Neural cell (in vitro differentiated cells): ENCODE measurements at regions not wholly inside any gene's neighbourhood (a gene's known extent, or its start where the extent isn't known, plus 50 kb on each side); places are given as distances from the start of the nearest gene placed in this dataset.

Experiments used
- H2AFZ ChIP-seq: fragments of 200-600, 300-800 bp; sonication (generic), shearing (Covaris generic); 2 replicates; pipeline ENCODE4 v1.6.0; 2014; ENCODE audit warnings: low read depth, mild to moderate bottlenecking, antibody characterized with exemption, low read length, moderate library complexity
- H3F3A ChIP-seq: fragments of 200-600 bp; shearing (Covaris generic); 2 replicates; pipeline ENCODE4 v1.6.1; 2016; ENCODE audit warnings: mild to moderate bottlenecking, moderate library complexity, mixed read lengths, antibody characterized with exemption, low read length; ENCODE audit not compliant: insufficient read depth, poor library complexity, severe bottlenecking
- H3K27ac ChIP-seq: fragments of 200-600, 300-800 bp; sonication (generic), shearing (Covaris generic); 2 replicates; pipeline ENCODE4 v1.5.1; 2014; ENCODE audit warnings: mild to moderate bottlenecking, low read length, moderate library complexity
- H3K27me3 ChIP-seq: fragments of 300-800, 200-600 bp; sonication (generic), shearing (Covaris generic); 2 replicates; pipeline ENCODE4 v1.6.0; 2014; ENCODE audit warnings: mild to moderate bottlenecking, low read depth, low read length, moderate library complexity; ENCODE audit not compliant: insufficient read depth
- H3K36me3 ChIP-seq: fragments of 300-800, 200-600 bp; sonication (generic), shearing (Covaris generic); 2 replicates; pipeline ENCODE4 v1.5.1; 2014; ENCODE audit warnings: mild to moderate bottlenecking, antibody characterized with exemption, low read length, moderate library complexity; ENCODE audit not compliant: insufficient read depth
- H3K4me2 ChIP-seq: fragments of 300-800, 200-600 bp; sonication (generic), shearing (Covaris generic); 2 replicates; pipeline ENCODE4 v1.6.0; 2014; ENCODE audit warnings: mild to moderate bottlenecking, low read length
- H3K4me3 ChIP-seq: fragments of 300-800, 200-600 bp; sonication (generic), shearing (Covaris generic); 2 replicates; pipeline ENCODE4 v1.5.1; 2014; ENCODE audit warnings: mild to moderate bottlenecking, low read length, moderate library complexity
- H3K79me2 ChIP-seq: fragments of 200-600 bp; shearing (Covaris generic); replicated peaks from 2 replicates; pipeline ENCODE4 v1.6.0; 2014; ENCODE audit warnings: mild to moderate bottlenecking, low read length, moderate library complexity; ENCODE audit not compliant: insufficient read depth
- H3K9ac ChIP-seq: fragments of 300-800, 200-600 bp; sonication (generic), shearing (Covaris generic); 2 replicates; pipeline ENCODE4 v1.6.1; 2016; ENCODE audit warnings: mild to moderate bottlenecking, low read length, mixed read lengths
- H3K9me2 ChIP-seq: fragments of 200-600 bp; shearing (Covaris generic); 2 replicates; pipeline ENCODE4 v1.6.1; 2016; ENCODE audit warnings: mild to moderate bottlenecking, low read length, mixed read lengths; ENCODE audit not compliant: insufficient read depth
- H3K9me3 ChIP-seq: fragments of 200-600, 300-800 bp; sonication (generic), shearing (Covaris generic); 2 replicates; pipeline ENCODE4 v1.6.1; 2016; ENCODE audit warnings: mild to moderate bottlenecking, mixed run types, low read length, moderate library complexity, mixed read lengths
- H4K20me1 ChIP-seq: fragments of 200-600 bp; shearing (Covaris generic); 2 replicates; pipeline ENCODE4 v1.6.1; 2016; ENCODE audit warnings: mild to moderate bottlenecking, mixed run types; ENCODE audit not compliant: insufficient read depth
- EP300 ChIP-seq: fragments of 450-650 bp; conservative IDR thresholded peaks from 2 replicates; pipeline ENCODE4 v1.6.1; 2014; ENCODE audit warnings: antibody characterized with exemption, mild to moderate bottlenecking, moderate library complexity; ENCODE audit not compliant: poor library complexity, severe bottlenecking
- EZH2 ChIP-seq: fragments of 200-600, 300-800 bp; shearing (Covaris generic), sonication (generic); IDR thresholded peaks from 2 replicates; pipeline ENCODE4 v1.6.1; 2014; ENCODE audit warnings: antibody characterized with exemption, low read length, borderline replicate concordance, mild to moderate bottlenecking; ENCODE audit not compliant: insufficient read depth, poor library complexity, severe bottlenecking
- MXI1 ChIP-seq: fragments of 450-650 bp; conservative IDR thresholded peaks from 2 replicates; pipeline ENCODE4 v1.6.1; 2014; ENCODE audit warnings: antibody characterized with exemption, mild to moderate bottlenecking; ENCODE audit not compliant: poor library complexity, severe bottlenecking
- POLR2AphosphoS5 ChIP-seq: IDR thresholded peaks from 2 replicates; pipeline ENCODE4 v1.6.1; 2012
- RAD21 ChIP-seq: fragments of 450-650 bp; conservative IDR thresholded peaks from 2 replicates; pipeline ENCODE4 v1.6.1; 2014; ENCODE audit warnings: antibody characterized with exemption, mild to moderate bottlenecking, moderate library complexity
- SMC3 ChIP-seq: fragments of 450-650 bp; conservative IDR thresholded peaks from 2 replicates; pipeline ENCODE4 v1.6.1; 2014; ENCODE audit warnings: antibody characterized with exemption, mild to moderate bottlenecking, moderate library complexity; ENCODE audit not compliant: poor library complexity
- TAF1 ChIP-seq: IDR thresholded peaks from 2 replicates; pipeline ENCODE4 v1.6.1; 2012; ENCODE audit warnings: low read depth
- TF ChIP-seq, protein P1 (sequence below): IDR thresholded peaks from 2 replicates; pipeline ENCODE4 v1.6.1; 2012; ENCODE audit warnings: borderline replicate concordance
- TF ChIP-seq, protein P2 (sequence below): fragments of 450-650 bp; IDR thresholded peaks from 2 replicates; pipeline ENCODE4 v1.5.1; 2014; ENCODE audit warnings: antibody characterized with exemption, mild to moderate bottlenecking, moderate library complexity; ENCODE audit not compliant: poor library complexity, severe bottlenecking

DNA sequence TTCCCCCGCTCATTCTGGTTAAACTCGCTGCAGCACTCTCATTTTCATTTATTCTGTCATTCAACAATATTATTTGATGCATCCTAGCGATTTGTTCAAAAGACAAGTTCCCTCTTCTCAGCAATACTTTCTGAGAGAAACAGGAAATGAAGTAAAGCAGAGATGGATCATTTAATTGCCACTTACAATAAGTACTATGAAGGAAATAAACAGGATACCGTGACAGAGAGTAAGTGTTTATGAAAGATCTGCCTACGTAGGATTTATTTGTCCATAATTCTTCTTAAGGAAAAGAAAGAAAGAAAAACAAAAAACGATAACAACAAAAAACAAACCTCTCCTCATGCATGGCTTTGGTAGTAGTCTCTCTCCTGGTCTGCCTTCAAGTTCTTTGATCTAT, 406.8 kb upstream of the ZNF608 start:
- no peak overlapping the region for H2AFZ ChIP-seq
- H3K36me3 ChIP-seq = no peaks in the 10 kb centered on the region
- no peak overlapping the region for H3K4me2 ChIP-seq
- TF ChIP-seq POLR2AphosphoS5 (no peak), MXI1 (no peak), EZH2 (no peak), TAF1 (no peak), SMC3 (no peak), RAD21 (no peak), EP300 (no peak)
- TF ChIP-seq, protein P1, sequence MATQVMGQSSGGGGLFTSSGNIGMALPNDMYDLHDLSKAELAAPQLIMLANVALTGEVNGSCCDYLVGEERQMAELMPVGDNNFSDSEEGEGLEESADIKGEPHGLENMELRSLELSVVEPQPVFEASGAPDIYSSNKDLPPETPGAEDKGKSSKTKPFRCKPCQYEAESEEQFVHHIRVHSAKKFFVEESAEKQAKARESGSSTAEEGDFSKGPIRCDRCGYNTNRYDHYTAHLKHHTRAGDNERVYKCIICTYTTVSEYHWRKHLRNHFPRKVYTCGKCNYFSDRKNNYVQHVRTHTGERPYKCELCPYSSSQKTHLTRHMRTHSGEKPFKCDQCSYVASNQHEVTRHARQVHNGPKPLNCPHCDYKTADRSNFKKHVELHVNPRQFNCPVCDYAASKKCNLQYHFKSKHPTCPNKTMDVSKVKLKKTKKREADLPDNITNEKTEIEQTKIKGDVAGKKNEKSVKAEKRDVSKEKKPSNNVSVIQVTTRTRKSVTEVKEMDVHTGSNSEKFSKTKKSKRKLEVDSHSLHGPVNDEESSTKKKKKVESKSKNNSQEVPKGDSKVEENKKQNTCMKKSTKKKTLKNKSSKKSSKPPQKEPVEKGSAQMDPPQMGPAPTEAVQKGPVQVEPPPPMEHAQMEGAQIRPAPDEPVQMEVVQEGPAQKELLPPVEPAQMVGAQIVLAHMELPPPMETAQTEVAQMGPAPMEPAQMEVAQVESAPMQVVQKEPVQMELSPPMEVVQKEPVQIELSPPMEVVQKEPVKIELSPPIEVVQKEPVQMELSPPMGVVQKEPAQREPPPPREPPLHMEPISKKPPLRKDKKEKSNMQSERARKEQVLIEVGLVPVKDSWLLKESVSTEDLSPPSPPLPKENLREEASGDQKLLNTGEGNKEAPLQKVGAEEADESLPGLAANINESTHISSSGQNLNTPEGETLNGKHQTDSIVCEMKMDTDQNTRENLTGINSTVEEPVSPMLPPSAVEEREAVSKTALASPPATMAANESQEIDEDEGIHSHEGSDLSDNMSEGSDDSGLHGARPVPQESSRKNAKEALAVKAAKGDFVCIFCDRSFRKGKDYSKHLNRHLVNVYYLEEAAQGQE = no peak
- TF ChIP-seq, protein P2, sequence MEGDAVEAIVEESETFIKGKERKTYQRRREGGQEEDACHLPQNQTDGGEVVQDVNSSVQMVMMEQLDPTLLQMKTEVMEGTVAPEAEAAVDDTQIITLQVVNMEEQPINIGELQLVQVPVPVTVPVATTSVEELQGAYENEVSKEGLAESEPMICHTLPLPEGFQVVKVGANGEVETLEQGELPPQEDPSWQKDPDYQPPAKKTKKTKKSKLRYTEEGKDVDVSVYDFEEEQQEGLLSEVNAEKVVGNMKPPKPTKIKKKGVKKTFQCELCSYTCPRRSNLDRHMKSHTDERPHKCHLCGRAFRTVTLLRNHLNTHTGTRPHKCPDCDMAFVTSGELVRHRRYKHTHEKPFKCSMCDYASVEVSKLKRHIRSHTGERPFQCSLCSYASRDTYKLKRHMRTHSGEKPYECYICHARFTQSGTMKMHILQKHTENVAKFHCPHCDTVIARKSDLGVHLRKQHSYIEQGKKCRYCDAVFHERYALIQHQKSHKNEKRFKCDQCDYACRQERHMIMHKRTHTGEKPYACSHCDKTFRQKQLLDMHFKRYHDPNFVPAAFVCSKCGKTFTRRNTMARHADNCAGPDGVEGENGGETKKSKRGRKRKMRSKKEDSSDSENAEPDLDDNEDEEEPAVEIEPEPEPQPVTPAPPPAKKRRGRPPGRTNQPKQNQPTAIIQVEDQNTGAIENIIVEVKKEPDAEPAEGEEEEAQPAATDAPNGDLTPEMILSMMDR = no peak
- H3K9ac ChIP-seq = no peak overlapping the region
- H3K27ac ChIP-seq = no peak overlapping the region
- H3K9me2 ChIP-seq = no peaks in the 10 kb centered on the region
- no peak overlapping the region for H3K4me3 ChIP-seq
- H3K27me3 ChIP-seq = no peaks in the 10 kb centered on the region
- no peaks in the 10 kb centered on the region for H4K20me1 ChIP-seq
- no peaks in the 10 kb centered on the region for H3K79me2 ChIP-seq
- H3F3A ChIP-seq = no peaks in the 10 kb centered on the region
- no peaks in the 10 kb centered on the region for H3K9me3 ChIP-seq

- Histone ChIP-seq H3K9me2 (no peaks in the 10 kb centered on the region), H3K9ac (no peak overlapping the region), H3K36me3 (no peaks in the 10 kb centered on the region), H3K4me2 (no peak overlapping the region), H3K9me3 (no peaks in the 10 kb centered on the region), H3K4me3 (no peak overlapping the region), H2AFZ (no peak overlapping the region), H3F3A (no peaks in the 10 kb centered on the region), H3K27me3 (no peaks in the 10 kb centered on the region), H3K27ac (no peak overlapping the region), H4K20me1 (no peaks in the 10 kb centered on the region), H3K79me2 (no peaks in the 10 kb centered on the region)
- no peak for TF ChIP-seq MXI1
- TF ChIP-seq EP300 = no peak
- TF ChIP-seq SMC3 = no peak
- TF ChIP-seq RAD21 = no peak
- TF ChIP-seq, protein P1 = no peak
- TF ChIP-seq, protein P2 = no peak
- no peak for TF ChIP-seq POLR2AphosphoS5
- no peak for TF ChIP-seq TAF1
- no peak for TF ChIP-seq EZH2
Measured at GRCh38 chr5:125154301-125155110, 408.1 kb upstream of the ZNF608 start.
